ENCODE measurements at regions not wholly inside any gene's neighbourhood (a gene's known extent, or its start where the extent isn't known, plus 50 kb on each side); places are given as distances from the start of the nearest gene placed in this dataset.

GRCh38 chr19:14305706-14306105 is 75.5 kb upstream of the ADGRE5 start:
- TF ChIP-seq PTBP1 (IDR thresholded peaks at IDR 0.05; ENCODE audit: low read depth, low read length, poor library complexity, severe bottlenecking) (no peak), ZFP91 (CRISPR knock-in tag; IDR thresholded peaks at IDR 0.05; ENCODE audit: borderline replicate concordance) (no peak), EZH2 (conservative IDR thresholded peaks at IDR 0.05; ENCODE audit: low read depth, low read length) (no peak), MAFK (conservative IDR thresholded peaks at IDR 0.05 in 1 of 2, IDR thresholded peaks at IDR 0.05 in 1 of 2; ENCODE audit: low read length in 2 of 2) (no peak), HOXD1 (CRISPR knock-in tag; IDR thresholded peaks at IDR 0.05) (no peak), FIP1L1 (IDR thresholded peaks at IDR 0.05; ENCODE audit: borderline replicate concordance, insufficient read depth, low read depth, low read length) (no peak), NFE2 (CRISPR knock-in tag; IDR thresholded peaks at IDR 0.05) (no peak), ATF3 (CRISPR knock-in tag; IDR thresholded peaks at IDR 0.05) (no peak), ZSCAN29 (CRISPR knock-in tag; conservative IDR thresholded peaks at IDR 0.05) (no peak), ZNF839 (CRISPR knock-in tag; IDR thresholded peaks at IDR 0.05; ENCODE audit: borderline replicate concordance) (no peak)
